ENCODE measurements at regions not wholly inside any gene's neighbourhood (a gene's known extent, or its start where the extent isn't known, plus 50 kb on each side); places are given as distances from the start of the nearest gene placed in this dataset.

- DNase-seq = no peak
These were observed 59.5 kb upstream of the ID2 start for GRCh38 chr2:8622199-8622911.

- no peak for DNase-seq
These were observed 58.9 kb upstream of the ID2 start for GRCh38 chr2:8622924-8623465.

GRCh38 chr2:8623576-8623957 is 58.3 kb upstream of the ID2 start:
- no peak for DNase-seq

- DNase-seq = no peak
These were observed 57.8 kb upstream of the ID2 start for GRCh38 chr2:8623958-8624591.

- no peak for DNase-seq
These were observed 56.9 kb upstream of the ID2 start for GRCh38 chr2:8624855-8625398.

- no peak for DNase-seq
These were observed 56.2 kb upstream of the ID2 start for GRCh38 chr2:8625399-8626300.

GRCh38 chr2:8626572-8626971 is 55.3 kb upstream of the ID2 start:
- no peak for DNase-seq

GRCh38 chr2:8627019-8627691 is 54.7 kb upstream of the ID2 start:
- no peak for DNase-seq

GRCh38 chr2:8627692-8628085 is 54.2 kb upstream of the ID2 start:
- no peak for DNase-seq

- DNase-seq = no peak
These were observed 53.5 kb upstream of the ID2 start for GRCh38 chr2:8628179-8628865.

GRCh38 chr2:8628866-8629209 is 53.0 kb upstream of the ID2 start:
- DNase-seq = no peak

- no peak for DNase-seq
These were observed 52.5 kb upstream of the ID2 start for GRCh38 chr2:8629402-8629801.

- no peak for DNase-seq
These were observed 51.0 kb upstream of the ID2 start for GRCh38 chr2:8630676-8631464.

GRCh38 chr2:8631465-8632005 is 50.3 kb upstream of the ID2 start:
- no peak for DNase-seq
